ENCODE measurements at regions not wholly inside any gene's neighbourhood (a gene's known extent, or its start where the extent isn't known, plus 50 kb on each side); places are given as distances from the start of the nearest gene placed in this dataset.

- no peak for TF ChIP-seq REST (IDR thresholded peaks at IDR 0.05; ENCODE audit: insufficient read depth in 1 of 2, low read depth in 2 of 2, low read length in 2 of 2)
- TF ChIP-seq FOXP2 (optimal IDR thresholded peaks at IDR 0.05; ENCODE audit: borderline replicate concordance, extremely low read depth, extremely low read length, insufficient read depth), result no peak
- no peak for TF ChIP-seq POLR2AphosphoS5 (IDR thresholded peaks at IDR 0.05; ENCODE audit: low read depth, low read length)
- TF ChIP-seq TAF1 (IDR thresholded peaks at IDR 0.05; ENCODE audit: borderline replicate concordance, insufficient read depth, low read length), result no peak
- TF ChIP-seq SIN3A (IDR thresholded peaks at IDR 0.05; ENCODE audit: borderline replicate concordance, insufficient read depth, low read length), result no peak
Observed at GRCh38 chr3:82080261-82080660, 318.8 kb upstream of the GBE1 start.

- TF ChIP-seq SIN3A (IDR thresholded peaks at IDR 0.05; ENCODE audit: borderline replicate concordance, insufficient read depth, low read length) (no peak), FOXP2 (optimal IDR thresholded peaks at IDR 0.05; ENCODE audit: borderline replicate concordance, extremely low read depth, extremely low read length, insufficient read depth) (no peak), REST (IDR thresholded peaks at IDR 0.05; ENCODE audit: insufficient read depth in 1 of 2, low read depth in 2 of 2, low read length in 2 of 2) (no peak), TAF1 (IDR thresholded peaks at IDR 0.05; ENCODE audit: borderline replicate concordance, insufficient read depth, low read length) (no peak), POLR2AphosphoS5 (IDR thresholded peaks at IDR 0.05; ENCODE audit: low read depth, low read length) (no peak)
Observed at GRCh38 chr3:82079335-82079890, 318.0 kb upstream of the GBE1 start.

- TF ChIP-seq REST (IDR thresholded peaks at IDR 0.05; ENCODE audit: insufficient read depth in 1 of 2, low read depth in 2 of 2, low read length in 2 of 2), result no peak
- TF ChIP-seq FOXP2 (optimal IDR thresholded peaks at IDR 0.05; ENCODE audit: borderline replicate concordance, extremely low read depth, extremely low read length, insufficient read depth), result no peak
- no peak for TF ChIP-seq POLR2AphosphoS5 (IDR thresholded peaks at IDR 0.05; ENCODE audit: low read depth, low read length)
- TF ChIP-seq TAF1 (IDR thresholded peaks at IDR 0.05; ENCODE audit: borderline replicate concordance, insufficient read depth, low read length), result no peak
- no peak for TF ChIP-seq SIN3A (IDR thresholded peaks at IDR 0.05; ENCODE audit: borderline replicate concordance, insufficient read depth, low read length)
Observed at GRCh38 chr3:82078246-82078645, 316.8 kb upstream of the GBE1 start.

- TF ChIP-seq FOXP2 (optimal IDR thresholded peaks at IDR 0.05; ENCODE audit: borderline replicate concordance, extremely low read depth, extremely low read length, insufficient read depth) (no peak), REST (IDR thresholded peaks at IDR 0.05; ENCODE audit: insufficient read depth in 1 of 2, low read depth in 2 of 2, low read length in 2 of 2) (no peak), SIN3A (IDR thresholded peaks at IDR 0.05; ENCODE audit: borderline replicate concordance, insufficient read depth, low read length) (no peak), POLR2AphosphoS5 (IDR thresholded peaks at IDR 0.05; ENCODE audit: low read depth, low read length) (no peak), TAF1 (IDR thresholded peaks at IDR 0.05; ENCODE audit: borderline replicate concordance, insufficient read depth, low read length) (no peak)
Observed at GRCh38 chr3:82067420-82067819, 306.0 kb upstream of the GBE1 start.

GRCh38 chr3:82058809-82059208, 297.4 kb upstream of the GBE1 start:
- TF ChIP-seq TAF1 (IDR thresholded peaks at IDR 0.05; ENCODE audit: borderline replicate concordance, insufficient read depth, low read length), result no peak
- no peak for TF ChIP-seq POLR2AphosphoS5 (IDR thresholded peaks at IDR 0.05; ENCODE audit: low read depth, low read length)
- no peak for TF ChIP-seq FOXP2 (optimal IDR thresholded peaks at IDR 0.05; ENCODE audit: borderline replicate concordance, extremely low read depth, extremely low read length, insufficient read depth)
- no peak for TF ChIP-seq REST (IDR thresholded peaks at IDR 0.05; ENCODE audit: insufficient read depth in 1 of 2, low read depth in 2 of 2, low read length in 2 of 2)
- no peak for TF ChIP-seq SIN3A (IDR thresholded peaks at IDR 0.05; ENCODE audit: borderline replicate concordance, insufficient read depth, low read length)
